ENCODE measurements at regions not wholly inside any gene's neighbourhood (a gene's known extent, or its start where the extent isn't known, plus 50 kb on each side); places are given as distances from the start of the nearest gene placed in this dataset.

- peaks cover 70% of the 10 kb centered on the region for H3K27me3 ChIP-seq (ENCODE audit: low read length)
- ATAC-seq, result no peak
These were observed 96.9 kb downstream of the RBFOX3 start for GRCh38 chr17:79513820-79514535.

GRCh38 chr17:79513206-79513605 lies 97.6 kb downstream of the RBFOX3 start:
- Histone ChIP-seq H3K9me2 (replicated peaks; ENCODE audit: low read length) (no peaks in the 10 kb centered on the region), H3K36me3 (ENCODE audit: low read depth, low read length) (no peaks in the 10 kb centered on the region), H3K27me3 (ENCODE audit: low read length) (peaks cover 70% of the 10 kb centered on the region), H3K4me3 (ENCODE audit: low read length) (no peak overlapping the region), H3K4me2 (ENCODE audit: low read length) (no peak overlapping the region), H3K79me2 (ENCODE audit: low read length) (no peaks in the 10 kb centered on the region), H2AFZ (ENCODE audit: low read length) (no peak overlapping the region), H3K9me3 (ENCODE audit: low read length) (no peaks in the 10 kb centered on the region), H3K27ac (ENCODE audit: low read length) (no peak overlapping the region), H3K9ac (ENCODE audit: low read length) (no peak overlapping the region), H3K4me1 (ENCODE audit: insufficient read depth, low read length) (no peaks in the 10 kb centered on the region), H3F3A (ENCODE audit: low read length, unreplicated experiment) (no peaks in the 10 kb centered on the region), H4K20me1 (ENCODE audit: low read length) (no peaks in the 10 kb centered on the region)
- DNase-seq, result no peak
- ChIA-PET CTCF (no interaction called here), POLR2A (ENCODE audit: unreplicated experiment) (no interaction called here)
- BruUV-seq (replicated peaks), result no TSS peak
- intact Hi-C loops (cut with micrococcal nuclease), result no loop called here
- no peak for TF ChIP-seq EZH2 (IDR thresholded peaks at IDR 0.05; ENCODE audit: low read length, unreplicated experiment)
- no peak for TF ChIP-seq CTCF (conservative IDR thresholded peaks at IDR 0.05; ENCODE audit: low read depth, low read length)
- TF ChIP-seq EZH2phosphoT487 (IDR thresholded peaks at IDR 0.05; ENCODE audit: borderline replicate concordance, low read length), result no peak
- no peak for ATAC-seq

More at GRCh38 chr17:79513820-79514535, 96.9 kb downstream of the RBFOX3 start:
- no peaks in the 10 kb centered on the region for H4K20me1 ChIP-seq (ENCODE audit: low read length)
- no peak overlapping the region for H3K4me3 ChIP-seq (ENCODE audit: low read length)
- POLR2A ChIA-PET (ENCODE audit: unreplicated experiment), result no interaction called here
- no peak for DNase-seq
- TF ChIP-seq EZH2phosphoT487 (IDR thresholded peaks at IDR 0.05; ENCODE audit: borderline replicate concordance, low read length) (no peak), CTCF (conservative IDR thresholded peaks at IDR 0.05; ENCODE audit: low read depth, low read length) (no peak), EZH2 (IDR thresholded peaks at IDR 0.05; ENCODE audit: low read length, unreplicated experiment) (no peak)
- H3K4me2 ChIP-seq (ENCODE audit: low read length), result no peak overlapping the region
- no peaks in the 10 kb centered on the region for H3K79me2 ChIP-seq (ENCODE audit: low read length)
- H3K27ac ChIP-seq (ENCODE audit: low read length), result no peak overlapping the region
- no peak overlapping the region for H2AFZ ChIP-seq (ENCODE audit: low read length)
- CTCF ChIA-PET, result no interaction called here
- no peak overlapping the region for H3K9ac ChIP-seq (ENCODE audit: low read length)
- no peaks in the 10 kb centered on the region for H3K9me2 ChIP-seq (replicated peaks; ENCODE audit: low read length)
- no peaks in the 10 kb centered on the region for H3K36me3 ChIP-seq (ENCODE audit: low read depth, low read length)
- no peaks in the 10 kb centered on the region for H3K4me1 ChIP-seq (ENCODE audit: insufficient read depth, low read length)
- no peaks in the 10 kb centered on the region for H3K9me3 ChIP-seq (ENCODE audit: low read length)
- BruUV-seq (replicated peaks), result no TSS peak
- H3F3A ChIP-seq (ENCODE audit: low read length, unreplicated experiment), result no peaks in the 10 kb centered on the region
- intact Hi-C loops (cut with micrococcal nuclease), result no loop called here

GRCh38 chr17:79511471-79511870 lies 99.4 kb downstream of the RBFOX3 start:
- TF ChIP-seq CTCF (conservative IDR thresholded peaks at IDR 0.05; ENCODE audit: low read depth, low read length), result no peak
- no peak for TF ChIP-seq EZH2phosphoT487 (IDR thresholded peaks at IDR 0.05; ENCODE audit: borderline replicate concordance, low read length)
- TF ChIP-seq EZH2 (IDR thresholded peaks at IDR 0.05; ENCODE audit: low read length, unreplicated experiment), result no peak
- ATAC-seq (no peak), DNase-seq (no peak)
- CTCF ChIA-PET, result no interaction called here
- H3K9me3 ChIP-seq (ENCODE audit: low read length), result no peaks in the 10 kb centered on the region
- H3K4me3 ChIP-seq (ENCODE audit: low read length), result no peak overlapping the region
- H3K36me3 ChIP-seq (ENCODE audit: low read depth, low read length), result no peaks in the 10 kb centered on the region
- no peaks in the 10 kb centered on the region for H3F3A ChIP-seq (ENCODE audit: low read length, unreplicated experiment)
- no peak overlapping the region for H3K27ac ChIP-seq (ENCODE audit: low read length)
- BruUV-seq (replicated peaks), result no TSS peak
- H3K9me2 ChIP-seq (replicated peaks; ENCODE audit: low read length), result no peaks in the 10 kb centered on the region
- H3K4me1 ChIP-seq (ENCODE audit: insufficient read depth, low read length), result no peaks in the 10 kb centered on the region
- no peak overlapping the region for H3K9ac ChIP-seq (ENCODE audit: low read length)
- peaks cover 70% of the 10 kb centered on the region for H3K27me3 ChIP-seq (ENCODE audit: low read length)
- no peaks in the 10 kb centered on the region for H3K79me2 ChIP-seq (ENCODE audit: low read length)
- no peaks in the 10 kb centered on the region for H4K20me1 ChIP-seq (ENCODE audit: low read length)
- H2AFZ ChIP-seq (ENCODE audit: low read length), result no peak overlapping the region
- intact Hi-C loops (cut with micrococcal nuclease), result no loop called here
- POLR2A ChIA-PET (ENCODE audit: unreplicated experiment), result no interaction called here
- H3K4me2 ChIP-seq (ENCODE audit: low read length), result no peak overlapping the region
